Caco-2 (cell line): ENCODE measurements at regions not wholly inside any gene's neighbourhood (a gene's known extent, or its start where the extent isn't known, plus 50 kb on each side); places are given as distances from the start of the nearest gene placed in this dataset.

ENCODE experiments used
- BruUV-seq: library from RNA; stranded (reverse); fragments of 400-500 nt; replicated peaks from 2 replicates; lab custom pipeline; 2021; lab: Mats Ljungman, UMichigan
- CTCF ChIA-PET: fragments of 300-600 bp; sonication (Branson Sonifier 250); formaldehyde crosslinking; loops from one replicate; lab custom pipeline; 2022; ENCODE audit warnings: antibody characterized with exemption; lab: Charles Lee
- POLR2A ChIA-PET: fragments of 300-600 bp; sonication (Branson Sonifier 250); formaldehyde crosslinking; loops from one replicate; lab custom pipeline; 2022; ENCODE audit warnings: antibody characterized with exemption; lab: Charles Lee
- DNase-seq, 2 experiments: peaks; one replicate each; pipeline versions ENCODE4 v3.0.0 to v3.0.0-alpha.2; 2020 to 2022
- H3K27me3 ChIP-seq: replicated peaks from 2 replicates; pipeline ENCODE4 v1.6.0; 2011; ENCODE audit warnings: low read length; ENCODE audit not compliant: control insufficient read depth, insufficient read depth
- H3K36me3 ChIP-seq: 2 replicates; pipeline ENCODE4 v1.5.1; 2011; ENCODE audit warnings: low read length; ENCODE audit not compliant: control insufficient read depth, insufficient read depth
- H3K4me1 ChIP-seq: fragments of 250-450 bp; sonication (Bioruptor Pico); 2 replicates; pipeline ENCODE4 v1.5.1; 2020; ENCODE audit warnings: mild to moderate bottlenecking
- H3K4me3 ChIP-seq: 2 replicates; pipeline ENCODE4 v1.5.1; 2011; ENCODE audit warnings: low read depth, mild to moderate bottlenecking, control low read depth, low read length
- H3K9me3 ChIP-seq: fragments of 250-450 bp; sonication (Bioruptor Pico); 2 replicates; pipeline ENCODE4 v1.5.1; 2020; ENCODE audit warnings: mild to moderate bottlenecking, moderate library complexity
- H3K27ac Mint-ChIP-seq: one replicate; pipeline ENCODE4 v1.8.0; 2022; ENCODE audit warnings: mixed read lengths; ENCODE audit not compliant: unreplicated experiment
- H3K27me3 Mint-ChIP-seq: one replicate; pipeline ENCODE4 v1.8.0; 2022; ENCODE audit warnings: mixed read lengths; ENCODE audit not compliant: insufficient read depth, unreplicated experiment
- H3K36me3 Mint-ChIP-seq: one replicate; pipeline ENCODE4 v1.8.0; 2022; ENCODE audit warnings: mild to moderate bottlenecking, mixed read lengths; ENCODE audit not compliant: insufficient read depth, unreplicated experiment
- H3K4me1 Mint-ChIP-seq: one replicate; pipeline ENCODE4 v1.8.0; 2022; ENCODE audit warnings: low read depth, mixed read lengths; ENCODE audit not compliant: unreplicated experiment
- H3K4me3 Mint-ChIP-seq: one replicate; pipeline ENCODE4 v1.8.0; 2022; ENCODE audit warnings: mild to moderate bottlenecking, moderate library complexity, mixed read lengths; ENCODE audit not compliant: unreplicated experiment
- H3K9me3 Mint-ChIP-seq: one replicate; pipeline ENCODE4 v1.8.0; 2022; ENCODE audit warnings: mixed read lengths; ENCODE audit not compliant: unreplicated experiment
- intact Hi-C: fragments of 100-400 bp; cut with micrococcal nuclease; formaldehyde crosslinking; loops from one replicate; pipeline ENCODE4 v1.10.0; 2022; ENCODE audit not compliant: unreplicated experiment
- TF ChIP-seq, protein P1 (sequence below), 2 experiments: fragments of 200-600 bp in 1 of 2; IDR thresholded peaks; 1 replicate in 1 of 2; 2 replicates in 1 of 2; pipeline versions ENCODE4 v1.5.1 to v1.8.0; 2011 to 2022; ENCODE audit warnings: antibody characterized with exemption in 1 of 2, control low read depth in 1 of 2, inconsistent platforms in 1 of 2, low read depth in 1 of 2, low read length in 1 of 2, mild to moderate bottlenecking in 1 of 2, moderate library complexity in 1 of 2; ENCODE audit not compliant: insufficient read depth in 1 of 2, severe bottlenecking in 1 of 2, unreplicated experiment in 1 of 2

GRCh38 chr13:102960959-102961358 lies 105.3 kb downstream of the SLC10A2 start:
- TF ChIP-seq, protein P1, sequence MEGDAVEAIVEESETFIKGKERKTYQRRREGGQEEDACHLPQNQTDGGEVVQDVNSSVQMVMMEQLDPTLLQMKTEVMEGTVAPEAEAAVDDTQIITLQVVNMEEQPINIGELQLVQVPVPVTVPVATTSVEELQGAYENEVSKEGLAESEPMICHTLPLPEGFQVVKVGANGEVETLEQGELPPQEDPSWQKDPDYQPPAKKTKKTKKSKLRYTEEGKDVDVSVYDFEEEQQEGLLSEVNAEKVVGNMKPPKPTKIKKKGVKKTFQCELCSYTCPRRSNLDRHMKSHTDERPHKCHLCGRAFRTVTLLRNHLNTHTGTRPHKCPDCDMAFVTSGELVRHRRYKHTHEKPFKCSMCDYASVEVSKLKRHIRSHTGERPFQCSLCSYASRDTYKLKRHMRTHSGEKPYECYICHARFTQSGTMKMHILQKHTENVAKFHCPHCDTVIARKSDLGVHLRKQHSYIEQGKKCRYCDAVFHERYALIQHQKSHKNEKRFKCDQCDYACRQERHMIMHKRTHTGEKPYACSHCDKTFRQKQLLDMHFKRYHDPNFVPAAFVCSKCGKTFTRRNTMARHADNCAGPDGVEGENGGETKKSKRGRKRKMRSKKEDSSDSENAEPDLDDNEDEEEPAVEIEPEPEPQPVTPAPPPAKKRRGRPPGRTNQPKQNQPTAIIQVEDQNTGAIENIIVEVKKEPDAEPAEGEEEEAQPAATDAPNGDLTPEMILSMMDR (IDR thresholded peaks at IDR 0.05; ENCODE audit: insufficient read depth in 1 of 2, low read depth in 1 of 2, low read length in 1 of 2, severe bottlenecking in 1 of 2, unreplicated experiment in 1 of 2) = no peak
- Mint-ChIP-seq H3K4me3 (no peak overlapping the region), H3K27me3 (peaks cover 14% of the 10 kb centered on the region), H3K36me3 (no peaks in the 10 kb centered on the region), H3K27ac (no peak overlapping the region), H3K9me3 (no peaks in the 10 kb centered on the region), H3K4me1 (no peaks in the 10 kb centered on the region)
- H3K4me1 ChIP-seq = no peaks in the 10 kb centered on the region
- H3K27me3 ChIP-seq = no peaks in the 10 kb centered on the region
- ChIA-PET CTCF (no interaction called here), POLR2A (no interaction called here)
- BruUV-seq = no TSS peak
- intact Hi-C loops = no loop called here
- H3K9me3 ChIP-seq = no peaks in the 10 kb centered on the region
- DNase-seq = no peak
- H3K36me3 ChIP-seq = no peaks in the 10 kb centered on the region
- H3K4me3 ChIP-seq = no peak overlapping the region

DNA sequence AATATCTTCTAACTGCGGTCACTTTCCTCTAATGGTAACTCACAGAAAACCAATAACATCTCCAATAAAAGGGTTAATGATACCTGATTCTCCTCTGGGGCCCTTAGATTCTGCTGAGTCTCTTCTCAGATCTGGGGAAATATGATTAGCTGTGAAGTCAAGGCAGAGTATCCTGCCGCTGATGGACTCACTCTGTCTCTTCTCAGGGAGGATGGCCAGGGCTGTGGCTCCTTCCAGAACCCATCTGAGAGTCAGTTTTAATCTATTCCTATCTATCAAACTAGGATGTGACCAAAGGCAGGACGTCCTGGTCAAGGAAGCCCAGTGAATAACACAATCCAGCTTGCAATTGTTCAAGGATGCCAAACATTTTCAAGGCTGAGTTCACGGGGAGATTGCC lies 109.8 kb downstream of the SLC10A2 start:
- H3K4me3 ChIP-seq = no peak overlapping the region
- H3K4me1 Mint-ChIP-seq = no peaks in the 10 kb centered on the region
- no peaks in the 10 kb centered on the region for H3K4me1 ChIP-seq
- H3K9me3 ChIP-seq = no peaks in the 10 kb centered on the region
- no peak overlapping the region for H3K4me3 Mint-ChIP-seq
- no TSS peak for BruUV-seq
- ChIA-PET CTCF (no interaction called here), POLR2A (no interaction called here)
- intact Hi-C loops = no loop called here
- no peak for DNase-seq
- TF ChIP-seq, protein P1 (IDR thresholded peaks at IDR 0.05; ENCODE audit: insufficient read depth in 1 of 2, low read depth in 1 of 2, low read length in 1 of 2, severe bottlenecking in 1 of 2, unreplicated experiment in 1 of 2) = no peak
- H3K9me3 Mint-ChIP-seq = no peaks in the 10 kb centered on the region
- H3K27me3 ChIP-seq = no peaks in the 10 kb centered on the region
- H3K36me3 Mint-ChIP-seq = no peaks in the 10 kb centered on the region
- no peak overlapping the region for H3K27ac Mint-ChIP-seq
- no peaks in the 10 kb centered on the region for H3K36me3 ChIP-seq
- peaks cover 14% of the 10 kb centered on the region for H3K27me3 Mint-ChIP-seq

DNA sequence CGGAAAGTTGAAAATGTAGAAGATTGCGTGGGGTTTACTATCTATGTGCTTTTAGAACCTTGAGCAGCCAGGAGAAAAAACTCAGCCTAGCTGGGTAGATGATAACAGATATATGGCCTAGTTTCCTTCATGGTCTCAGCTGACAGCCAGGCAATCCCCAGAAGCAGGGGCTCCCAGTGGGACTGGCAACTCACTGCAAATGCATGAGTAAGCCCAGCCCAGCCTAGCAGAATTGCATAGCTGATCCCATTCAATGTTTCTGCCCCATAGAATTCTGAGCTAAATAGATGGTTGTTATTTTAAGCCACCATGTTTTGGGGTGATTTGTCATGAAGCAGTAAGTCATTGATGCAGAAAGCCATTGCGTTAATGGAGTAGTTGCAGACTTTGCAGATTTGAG lies 108.5 kb downstream of the ERCC5 start:
- H3K9me3 Mint-ChIP-seq = no peaks in the 10 kb centered on the region
- H3K27ac Mint-ChIP-seq = no peak overlapping the region
- ChIA-PET CTCF (no interaction called here), POLR2A (no interaction called here)
- H3K4me1 Mint-ChIP-seq = no peaks in the 10 kb centered on the region
- H3K4me1 ChIP-seq = no peaks in the 10 kb centered on the region
- no peak overlapping the region for H3K4me3 Mint-ChIP-seq
- H3K27me3 Mint-ChIP-seq = peaks cover 7% of the 10 kb centered on the region
- H3K36me3 ChIP-seq = no peaks in the 10 kb centered on the region
- H3K27me3 ChIP-seq = no peaks in the 10 kb centered on the region
- no peaks in the 10 kb centered on the region for H3K9me3 ChIP-seq
- no TSS peak for BruUV-seq
- TF ChIP-seq, protein P1 (IDR thresholded peaks at IDR 0.05; ENCODE audit: insufficient read depth in 1 of 2, low read depth in 1 of 2, low read length in 1 of 2, severe bottlenecking in 1 of 2, unreplicated experiment in 1 of 2) = no peak
- intact Hi-C loops = no loop called here
- H3K4me3 ChIP-seq = no peak overlapping the region
- no peak for DNase-seq
- H3K36me3 Mint-ChIP-seq = no peaks in the 10 kb centered on the region
